HG03354 (cell line): ENCODE measurements at regions not wholly inside any gene's neighbourhood (a gene's known extent, or its start where the extent isn't known, plus 50 kb on each side); places are given as distances from the start of the nearest gene placed in this dataset.
A peak's percentile ranks its signal among the peaks of the same experiment; 100 is the strongest.

Source experiments
- ATAC-seq: cut with Tn5 transposase; IDR thresholded peaks from one replicate; pipeline ENCODE4 v1.9.1; 2021; ENCODE audit warnings: mild to moderate bottlenecking; ENCODE audit not compliant: unreplicated experiment, poor library complexity, severe bottlenecking

- ATAC-seq = no peak
Measured at GRCh38 chr3:101096444-101096843, 103.2 kb upstream of the ABI3BP start.

GRCh38 chr3:101095693-101096430, 102.6 kb upstream of the ABI3BP start:
- ATAC-seq = no peak

GRCh38 chr3:101091489-101091888, 98.3 kb upstream of the ABI3BP start:
- no peak for ATAC-seq

GRCh38 chr3:101085752-101086151, 92.5 kb upstream of the ABI3BP start:
- ATAC-seq = no peak

- ATAC-seq = no peak
Measured at GRCh38 chr3:101084404-101084803, 91.2 kb upstream of the ABI3BP start.

GRCh38 chr3:101081999-101082398, 88.8 kb upstream of the ABI3BP start:
- no peak for ATAC-seq

- no peak for ATAC-seq
Measured at GRCh38 chr3:101081446-101081845, 88.2 kb upstream of the ABI3BP start.

- no peak for ATAC-seq
Measured at GRCh38 chr3:101077361-101078011, 84.3 kb upstream of the ABI3BP start.

- ATAC-seq = no peak
Measured at GRCh38 chr3:101074518-101074917, 81.3 kb upstream of the ABI3BP start.

GRCh38 chr3:101072300-101072699, 79.1 kb upstream of the ABI3BP start:
- ATAC-seq = no peak

- no peak for ATAC-seq
Measured at GRCh38 chr3:101070799-101071121, 77.5 kb upstream of the ABI3BP start.

GRCh38 chr3:101069901-101070798, 76.9 kb upstream of the ABI3BP start:
- peak; percentile 62 for ATAC-seq

GRCh38 chr3:101068876-101069606, 75.8 kb upstream of the ABI3BP start:
- no peak for ATAC-seq

GRCh38 chr3:101066711-101067129, 73.5 kb upstream of the ABI3BP start:
- no peak for ATAC-seq

GRCh38 chr3:101065962-101066361, 72.7 kb upstream of the ABI3BP start:
- no peak for ATAC-seq

- ATAC-seq = no peak
Measured at GRCh38 chr3:101063401-101063800, 70.2 kb upstream of the ABI3BP start.

GRCh38 chr3:101061312-101061711, 68.1 kb upstream of the ABI3BP start:
- ATAC-seq = no peak

GRCh38 chr3:101050866-101051265, 57.6 kb upstream of the ABI3BP start:
- no peak for ATAC-seq

GRCh38 chr3:101050046-101050445, 56.8 kb upstream of the ABI3BP start:
- ATAC-seq = no peak

- ATAC-seq = no peak
Measured at GRCh38 chr3:101049532-101049931, 56.3 kb upstream of the ABI3BP start.
